ENCODE measurements at regions not wholly inside any gene's neighbourhood (a gene's known extent, or its start where the extent isn't known, plus 50 kb on each side); places are given as distances from the start of the nearest gene placed in this dataset.
"Not testable (repeated sequence)": the region's sequence is repeated elsewhere in the genome, so short reads cannot be mapped to it uniquely, and the experiment has no call there.

GRCh38 chr9:25415718-25416117, 262.5 kb downstream of the TUSC1 start:
- DNase-seq: no peak
- Histone ChIP-seq H3K4me3 (ENCODE audit: insufficient read depth, low read depth, low read length) (no peak overlapping the region), H3K27me3 (ENCODE audit: control insufficient read depth, insufficient read depth, low read length) (no peaks in the 10 kb centered on the region), H3K36me3 (replicated peaks; ENCODE audit: control insufficient read depth, insufficient read depth, low read length) (no peaks in the 10 kb centered on the region)

GRCh38 chr9:25412646-25413045, 265.6 kb downstream of the TUSC1 start:
- no peak overlapping the region for H3K4me3 ChIP-seq (ENCODE audit: insufficient read depth, low read depth, low read length)
- no peak for DNase-seq
- no peaks in the 10 kb centered on the region for H3K36me3 ChIP-seq (replicated peaks; ENCODE audit: control insufficient read depth, insufficient read depth, low read length)
- H3K27me3 ChIP-seq (ENCODE audit: control insufficient read depth, insufficient read depth, low read length): no peaks in the 10 kb centered on the region

- no peak overlapping the region for H3K4me3 ChIP-seq (ENCODE audit: insufficient read depth, low read depth, low read length)
- no peaks in the 10 kb centered on the region for H3K36me3 ChIP-seq (replicated peaks; ENCODE audit: control insufficient read depth, insufficient read depth, low read length)
- no peaks in the 10 kb centered on the region for H3K27me3 ChIP-seq (ENCODE audit: control insufficient read depth, insufficient read depth, low read length)
- DNase-seq: no peak
These were observed 280.5 kb downstream of the TUSC1 start for GRCh38 chr9:25397746-25398145.

- Histone ChIP-seq H3K36me3 (replicated peaks; ENCODE audit: control insufficient read depth, insufficient read depth, low read length) (no peaks in the 10 kb centered on the region), H3K4me3 (ENCODE audit: insufficient read depth, low read depth, low read length) (no peak overlapping the region), H3K27me3 (ENCODE audit: control insufficient read depth, insufficient read depth, low read length) (no peaks in the 10 kb centered on the region)
- DNase-seq: no peak
These were observed 281.4 kb downstream of the TUSC1 start for GRCh38 chr9:25396828-25397227.

- H3K27me3 ChIP-seq (ENCODE audit: control insufficient read depth, insufficient read depth, low read length): no peaks in the 10 kb centered on the region
- DNase-seq: no peak
- H3K36me3 ChIP-seq (replicated peaks; ENCODE audit: control insufficient read depth, insufficient read depth, low read length): no peaks in the 10 kb centered on the region
- no peak overlapping the region for H3K4me3 ChIP-seq (ENCODE audit: insufficient read depth, low read depth, low read length)
These were observed 297.1 kb downstream of the TUSC1 start for GRCh38 chr9:25381141-25381540.

- no peaks in the 10 kb centered on the region for H3K36me3 ChIP-seq (replicated peaks; ENCODE audit: control insufficient read depth, insufficient read depth, low read length)
- DNase-seq: no peak
- H3K4me3 ChIP-seq (ENCODE audit: insufficient read depth, low read depth, low read length): no peak overlapping the region
- H3K27me3 ChIP-seq (ENCODE audit: control insufficient read depth, insufficient read depth, low read length): no peaks in the 10 kb centered on the region
These were observed 301.2 kb downstream of the TUSC1 start for GRCh38 chr9:25377039-25377438.

- H3K27me3 ChIP-seq (ENCODE audit: control insufficient read depth, insufficient read depth, low read length): no peaks in the 10 kb centered on the region
- DNase-seq: no peak
- no peak overlapping the region for H3K4me3 ChIP-seq (ENCODE audit: insufficient read depth, low read depth, low read length)
- no peaks in the 10 kb centered on the region for H3K36me3 ChIP-seq (replicated peaks; ENCODE audit: control insufficient read depth, insufficient read depth, low read length)
These were observed 304.0 kb downstream of the TUSC1 start for GRCh38 chr9:25374281-25374680.

GRCh38 chr9:25366906-25367305, 311.3 kb downstream of the TUSC1 start:
- Histone ChIP-seq H3K4me3 (ENCODE audit: insufficient read depth, low read depth, low read length) (no peak overlapping the region), H3K27me3 (ENCODE audit: control insufficient read depth, insufficient read depth, low read length) (no peaks in the 10 kb centered on the region), H3K36me3 (replicated peaks; ENCODE audit: control insufficient read depth, insufficient read depth, low read length) (no peaks in the 10 kb centered on the region)
- DNase-seq: no peak

- DNase-seq: no peak
- H3K4me3 ChIP-seq (ENCODE audit: insufficient read depth, low read depth, low read length): no peak overlapping the region
- H3K36me3 ChIP-seq (replicated peaks; ENCODE audit: control insufficient read depth, insufficient read depth, low read length): no peaks in the 10 kb centered on the region
- no peaks in the 10 kb centered on the region for H3K27me3 ChIP-seq (ENCODE audit: control insufficient read depth, insufficient read depth, low read length)
These were observed 324.5 kb downstream of the TUSC1 start for GRCh38 chr9:25353783-25354182.

- Histone ChIP-seq H3K36me3 (replicated peaks; ENCODE audit: control insufficient read depth, insufficient read depth, low read length) (no peaks in the 10 kb centered on the region), H3K4me3 (ENCODE audit: insufficient read depth, low read depth, low read length) (no peak overlapping the region), H3K27me3 (ENCODE audit: control insufficient read depth, insufficient read depth, low read length) (no peaks in the 10 kb centered on the region)
- DNase-seq: no peak
These were observed 328.2 kb downstream of the TUSC1 start for GRCh38 chr9:25350011-25350410.

GRCh38 chr9:25322142-25322541, 356.1 kb downstream of the TUSC1 start:
- H3K4me3 ChIP-seq (ENCODE audit: insufficient read depth, low read depth, low read length): no peak overlapping the region
- H3K27me3 ChIP-seq (ENCODE audit: control insufficient read depth, insufficient read depth, low read length): no peaks in the 10 kb centered on the region
- DNase-seq: no peak
- H3K36me3 ChIP-seq (replicated peaks; ENCODE audit: control insufficient read depth, insufficient read depth, low read length): no peaks in the 10 kb centered on the region

GRCh38 chr9:25310961-25311360, 367.3 kb downstream of the TUSC1 start:
- no peaks in the 10 kb centered on the region for H3K27me3 ChIP-seq (ENCODE audit: control insufficient read depth, insufficient read depth, low read length)
- DNase-seq: no peak
- H3K4me3 ChIP-seq (ENCODE audit: insufficient read depth, low read depth, low read length): no peak overlapping the region
- no peaks in the 10 kb centered on the region for H3K36me3 ChIP-seq (replicated peaks; ENCODE audit: control insufficient read depth, insufficient read depth, low read length)

- no peaks in the 10 kb centered on the region for H3K27me3 ChIP-seq (ENCODE audit: control insufficient read depth, insufficient read depth, low read length)
- no peaks in the 10 kb centered on the region for H3K36me3 ChIP-seq (replicated peaks; ENCODE audit: control insufficient read depth, insufficient read depth, low read length)
- DNase-seq: no peak
- H3K4me3 ChIP-seq (ENCODE audit: insufficient read depth, low read depth, low read length): no peak overlapping the region
These were observed 369.7 kb downstream of the TUSC1 start for GRCh38 chr9:25308549-25308948.

- no peak overlapping the region for H3K4me3 ChIP-seq (ENCODE audit: insufficient read depth, low read depth, low read length)
- DNase-seq: no peak
- H3K36me3 ChIP-seq (replicated peaks; ENCODE audit: control insufficient read depth, insufficient read depth, low read length): no peaks in the 10 kb centered on the region
- H3K27me3 ChIP-seq (ENCODE audit: control insufficient read depth, insufficient read depth, low read length): no peaks in the 10 kb centered on the region
These were observed 375.6 kb downstream of the TUSC1 start for GRCh38 chr9:25302601-25303000.

- H3K27me3 ChIP-seq (ENCODE audit: control insufficient read depth, insufficient read depth, low read length); DNase-seq; H3K4me3 ChIP-seq (ENCODE audit: insufficient read depth, low read depth, low read length); H3K36me3 ChIP-seq (replicated peaks; ENCODE audit: control insufficient read depth, insufficient read depth, low read length): not testable (repeated sequence)
These were observed 390.0 kb downstream of the TUSC1 start for GRCh38 chr9:25288195-25288594.

GRCh38 chr9:25284365-25284764, 393.9 kb downstream of the TUSC1 start:
- DNase-seq: no peak
- H3K4me3 ChIP-seq (ENCODE audit: insufficient read depth, low read depth, low read length): no peak overlapping the region
- no peaks in the 10 kb centered on the region for H3K27me3 ChIP-seq (ENCODE audit: control insufficient read depth, insufficient read depth, low read length)
- H3K36me3 ChIP-seq (replicated peaks; ENCODE audit: control insufficient read depth, insufficient read depth, low read length): no peaks in the 10 kb centered on the region
